Effector CD4-positive, alpha-beta T cell (primary cell): ENCODE measurements at regions not wholly inside any gene's neighbourhood (a gene's known extent, or its start where the extent isn't known, plus 50 kb on each side); places are given as distances from the start of the nearest gene placed in this dataset.
"Not testable (repeated sequence)": the region's sequence is repeated elsewhere in the genome, so short reads cannot be mapped to it uniquely, and the experiment has no call there.

ENCODE experiments used
- DNase-seq: peaks from one replicate; pipeline ENCODE4 v3.0.0-alpha.2; 2020

DNA sequence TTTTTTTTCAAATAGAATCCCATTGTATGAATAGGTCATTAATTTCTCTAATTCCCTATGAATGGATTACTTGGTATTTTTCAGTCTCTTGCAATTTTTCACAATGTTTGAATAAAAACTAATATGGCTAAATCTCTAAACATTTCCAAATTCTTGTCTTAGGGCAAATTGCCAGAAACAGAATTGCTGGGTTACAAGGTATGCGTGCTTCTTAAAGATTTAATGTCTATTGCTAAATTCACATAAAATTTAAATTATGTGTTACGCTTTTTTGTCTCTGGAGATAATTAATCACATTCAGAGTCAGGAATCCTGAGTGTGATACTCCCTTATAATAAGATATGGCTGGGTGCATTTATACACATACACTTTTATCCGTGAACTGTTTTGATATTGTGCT is 264.5 kb upstream of the TBL1XR1 start:
- no peak for DNase-seq

DNA sequence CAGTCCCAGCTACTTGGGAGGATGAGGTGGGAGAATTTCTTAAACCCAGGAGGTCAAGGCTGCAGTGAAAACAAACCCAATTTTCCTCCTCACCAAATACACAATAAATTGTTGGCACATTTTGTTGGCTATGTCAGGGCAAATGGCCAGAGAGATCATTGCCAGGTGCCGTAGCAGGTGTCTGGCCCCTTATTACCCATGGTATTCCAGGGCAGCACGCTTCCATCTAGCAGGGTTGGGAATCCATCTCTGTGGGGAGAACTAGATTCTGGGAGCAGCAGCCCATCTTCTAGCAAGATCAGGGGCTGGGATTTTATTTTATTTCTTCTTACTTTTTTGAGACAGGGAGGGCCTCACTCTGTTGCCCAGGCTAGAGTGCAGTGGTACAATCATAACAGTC is 266.1 kb upstream of the TBL1XR1 start:
- DNase-seq, result not testable (repeated sequence)

DNA sequence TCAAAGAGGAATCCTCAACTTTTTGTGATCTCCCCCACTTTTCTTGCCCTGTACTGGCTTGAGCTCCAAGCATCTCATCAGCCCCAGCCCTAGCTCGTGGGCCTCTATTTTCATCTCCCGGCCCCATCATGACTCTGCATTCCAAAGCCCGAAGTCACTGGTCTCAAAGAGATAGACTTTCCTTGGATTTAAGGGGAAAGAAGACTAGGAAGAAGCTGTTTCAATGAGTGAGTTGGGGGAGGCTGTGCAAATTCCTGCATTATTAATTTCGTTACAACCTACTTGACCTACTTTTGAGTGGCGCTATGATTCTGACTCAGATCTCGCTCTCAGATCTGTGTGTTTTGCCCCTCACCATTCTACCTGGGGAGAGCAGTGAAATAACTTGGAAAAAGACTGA is 266.6 kb upstream of the TBL1XR1 start:
- no peak for DNase-seq

GRCh38 chr3:177464392-177465256 is 267.3 kb upstream of the TBL1XR1 start:
- no peak for DNase-seq

GRCh38 chr3:177465257-177465642 is 268.0 kb upstream of the TBL1XR1 start:
- DNase-seq, result no peak

GRCh38 chr3:177466074-177466473 is 268.8 kb upstream of the TBL1XR1 start:
- DNase-seq, result no peak

DNA sequence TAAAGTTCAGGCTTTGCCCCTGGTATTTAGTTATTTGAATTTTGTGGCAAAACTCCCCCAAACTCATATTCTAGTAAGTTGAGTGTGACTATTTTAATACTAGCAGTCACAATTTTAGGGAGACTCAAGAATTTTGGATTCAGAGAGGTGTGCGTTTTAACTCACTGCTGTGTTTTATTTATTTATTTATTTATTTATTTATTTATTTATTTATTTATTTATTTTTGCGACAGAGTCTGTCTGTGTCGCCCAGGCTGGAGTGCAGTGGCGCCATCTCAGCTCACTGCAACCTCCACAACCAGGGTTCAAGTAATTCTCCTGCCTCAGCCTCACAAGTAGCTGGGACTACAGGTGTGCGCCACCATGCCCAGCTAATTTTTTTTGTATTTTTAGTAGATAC is 269.3 kb upstream of the TBL1XR1 start:
- not testable (repeated sequence) for DNase-seq

GRCh38 chr3:177467247-177467985 is 270.1 kb upstream of the TBL1XR1 start:
- DNase-seq, result no peak

GRCh38 chr3:177468331-177468730 is 271.0 kb upstream of the TBL1XR1 start:
- DNase-seq, result no peak

DNA sequence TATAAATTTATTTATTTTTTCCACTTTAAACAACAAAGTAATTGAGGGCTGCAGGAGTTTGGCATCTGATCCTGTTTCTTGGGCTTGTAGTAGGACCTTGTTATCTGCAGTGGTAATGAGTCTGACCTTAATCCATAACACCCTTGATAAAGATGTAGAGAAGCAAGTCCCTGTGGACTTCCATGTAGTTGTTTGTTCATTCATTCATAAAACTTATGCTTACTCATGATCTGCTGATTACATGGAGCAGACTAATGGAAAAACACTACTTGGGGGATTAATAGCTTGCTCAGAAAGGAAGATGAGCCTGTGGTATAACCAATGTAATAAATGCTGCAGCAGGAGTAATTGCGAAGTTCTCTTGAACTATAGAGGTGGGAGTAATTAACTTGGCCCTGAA is 271.5 kb upstream of the TBL1XR1 start:
- no peak for DNase-seq

GRCh38 chr3:177469216-177469615 is 271.9 kb upstream of the TBL1XR1 start:
- DNase-seq, result no peak

DNA sequence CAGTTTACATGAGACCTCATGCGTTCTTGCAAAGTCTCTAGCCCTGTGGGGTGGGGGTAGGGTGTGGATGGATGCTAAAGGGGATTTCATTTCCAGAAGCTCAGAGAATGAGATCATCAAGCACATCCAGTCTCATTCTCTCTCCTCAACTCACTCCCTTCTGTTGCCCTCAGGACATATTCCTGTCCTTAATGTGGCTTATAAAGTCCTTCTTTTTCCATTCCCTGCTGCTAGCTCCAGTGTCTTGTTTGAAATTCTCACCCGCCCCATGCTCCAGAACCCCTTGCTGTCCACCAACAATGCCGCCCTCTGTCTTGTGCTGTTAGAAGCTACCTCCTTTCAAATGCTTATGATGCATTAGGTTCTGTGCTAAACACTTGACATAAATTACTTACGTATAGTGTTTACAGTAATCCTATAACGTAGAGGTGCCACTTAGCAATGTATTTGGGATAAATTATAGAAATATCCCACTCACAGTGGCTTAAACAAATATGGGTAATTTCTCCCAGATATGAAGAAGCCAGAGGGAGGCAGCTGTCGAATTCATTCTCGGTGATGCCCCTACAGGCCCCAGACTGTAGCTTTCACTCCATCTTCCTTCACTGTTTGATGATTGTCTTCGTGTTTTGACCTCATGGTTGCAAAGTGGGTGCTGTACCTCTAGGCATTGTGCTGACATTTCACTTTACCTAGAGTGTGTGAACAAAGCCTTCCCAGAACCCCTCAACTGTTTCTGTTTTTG is 273.1 kb upstream of the TBL1XR1 start:
- no peak for DNase-seq

- DNase-seq, result no peak
These were observed 274.6 kb upstream of the TBL1XR1 start for GRCh38 chr3:177471733-177472480.

DNA sequence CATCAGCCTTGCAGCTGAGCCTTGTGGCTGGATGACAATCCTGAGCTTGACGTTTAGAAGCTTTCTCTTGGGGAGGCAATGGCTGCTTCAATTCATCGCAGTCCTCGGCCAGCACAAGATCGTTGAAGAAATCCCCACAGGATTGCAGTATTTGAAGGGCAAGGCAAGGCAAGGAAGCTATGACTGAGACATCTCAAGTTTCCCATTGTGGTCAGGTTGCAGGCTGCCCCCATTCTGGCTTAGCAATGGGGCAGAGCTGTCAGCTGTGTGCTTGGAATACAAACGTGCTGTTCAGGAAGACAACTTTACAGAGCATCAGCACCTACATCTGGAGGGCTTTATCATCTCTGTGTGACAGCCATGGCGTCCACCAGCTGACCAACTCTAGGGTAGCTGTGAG is 275.9 kb upstream of the TBL1XR1 start:
- DNase-seq, result no peak

- DNase-seq, result no peak
These were observed 276.6 kb upstream of the TBL1XR1 start for GRCh38 chr3:177473903-177474302.

GRCh38 chr3:177474652-177475355 is 277.5 kb upstream of the TBL1XR1 start:
- no peak for DNase-seq

GRCh38 chr3:177475356-177475665 is 278.0 kb upstream of the TBL1XR1 start:
- DNase-seq, result no peak

GRCh38 chr3:177476495-177476894 is 279.2 kb upstream of the TBL1XR1 start:
- DNase-seq, result no peak

DNA sequence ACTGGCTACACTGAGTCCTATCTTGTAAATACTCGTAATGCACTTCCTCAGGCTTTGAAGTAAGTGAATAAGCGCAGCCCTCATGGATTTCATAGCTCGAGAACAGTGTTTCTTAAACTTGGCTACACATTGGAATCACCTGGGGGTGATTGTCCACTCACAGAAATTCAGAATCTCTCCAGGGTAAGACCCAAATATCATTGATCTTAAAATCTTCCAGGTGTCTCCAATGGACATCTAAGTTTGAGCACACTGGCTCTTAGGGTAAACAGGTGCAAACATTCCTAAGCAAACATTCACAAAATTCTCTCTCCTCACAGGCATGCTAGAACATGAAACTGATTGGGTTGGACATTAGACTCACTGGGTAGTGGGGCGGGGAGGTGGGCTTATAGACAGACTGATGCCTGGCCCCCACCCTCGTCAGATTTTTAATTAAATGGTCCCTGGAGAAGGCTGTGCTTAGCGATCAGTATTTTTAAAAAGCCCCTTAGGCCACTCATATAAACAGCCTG is 279.7 kb upstream of the TBL1XR1 start:
- no peak for DNase-seq

- no peak for DNase-seq
These were observed 281.0 kb upstream of the TBL1XR1 start for GRCh38 chr3:177478170-177478867.

DNA sequence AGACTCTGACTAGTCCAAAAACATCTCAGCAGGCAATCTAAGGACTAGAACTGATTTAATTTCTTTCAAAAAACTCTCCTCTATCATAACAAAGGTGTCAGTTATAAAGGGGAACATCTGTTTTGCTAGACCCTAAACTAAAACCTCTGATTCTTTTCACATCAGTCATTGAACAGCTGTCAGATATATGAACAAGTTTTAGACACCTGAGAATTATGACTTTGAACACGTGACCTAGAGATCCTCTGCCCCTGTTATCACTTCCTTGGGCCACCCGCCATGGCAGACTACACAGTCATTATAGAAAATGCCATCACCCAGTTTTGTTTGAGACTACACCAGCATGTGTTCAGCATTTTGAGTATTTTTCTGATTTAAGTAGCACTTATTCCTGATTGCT is 282.3 kb upstream of the TBL1XR1 start:
- no peak for DNase-seq
